HTR-8/SVneo (cell line): ENCODE measurements at regions not wholly inside any gene's neighbourhood (a gene's known extent, or its start where the extent isn't known, plus 50 kb on each side); places are given as distances from the start of the nearest gene placed in this dataset.

Experiments
- DNase-seq: peaks from one replicate; pipeline ENCODE4 v3.0.0; 2011; ENCODE audit warnings: low spot score, mixed read lengths; ENCODE audit not compliant: insufficient read length
- FAIRE-seq: peaks from 2 replicates; lab custom pipeline; 2011; peaks lifted over from hg19 to GRCh38; lab: Jason Lieb, UNC

DNA sequence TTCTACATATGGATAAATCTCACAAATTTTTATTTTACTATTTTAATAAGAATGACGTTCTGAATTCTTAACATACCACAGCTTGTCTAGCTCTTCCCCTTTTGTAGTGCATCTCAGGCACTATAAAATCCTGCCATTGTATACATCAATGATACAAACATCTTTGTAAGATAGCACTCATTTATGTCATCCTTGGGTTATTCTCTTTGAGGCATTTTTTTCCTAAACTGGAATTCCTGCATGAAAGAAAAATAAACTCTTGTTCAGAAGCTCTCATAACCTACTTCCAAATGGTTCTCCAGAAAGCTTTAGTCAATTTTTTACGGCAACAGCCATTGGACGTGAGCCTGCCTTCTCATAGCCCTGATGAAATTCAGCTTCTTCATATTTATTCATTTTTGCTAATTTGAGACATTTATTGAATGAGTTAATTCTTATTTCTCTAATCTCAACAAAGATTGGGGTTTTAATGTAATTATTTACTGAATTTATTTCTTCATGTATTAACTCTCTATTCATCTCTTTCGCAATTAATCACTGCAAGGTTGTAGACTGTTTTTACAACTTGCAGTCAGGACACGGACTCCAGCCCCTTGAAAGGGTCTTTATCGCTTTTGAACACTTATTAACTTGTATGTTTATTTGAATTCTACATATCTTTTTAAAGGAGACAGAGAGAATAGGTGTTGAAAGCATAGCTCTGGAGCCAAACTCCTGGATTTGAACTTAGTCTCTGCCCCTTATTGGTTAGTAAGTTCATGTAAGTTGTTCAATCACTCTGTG, 57.6 kb upstream of the PARD3B start:
- FAIRE-seq (no peak), DNase-seq (no peak)

DNA sequence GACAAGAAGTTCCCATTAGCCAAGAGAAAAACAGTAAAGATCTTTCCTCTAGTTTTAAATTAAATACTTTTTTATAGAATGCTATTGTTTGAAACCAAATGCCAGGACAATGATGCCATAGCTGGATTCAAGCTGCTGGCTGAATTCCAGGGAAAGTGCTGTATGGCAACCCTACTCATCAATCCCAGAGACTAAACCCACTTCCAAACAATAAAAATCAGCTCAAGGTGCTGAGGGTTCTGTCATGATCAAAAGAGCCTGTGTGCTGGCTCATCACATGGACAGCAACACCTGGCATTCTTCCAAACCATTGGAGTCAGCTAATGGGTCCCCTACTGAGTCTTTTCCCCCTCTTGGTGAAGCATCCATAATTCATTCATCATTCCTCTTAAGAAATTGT, 53.7 kb upstream of the PARD3B start:
- FAIRE-seq = no peak
- DNase-seq = no peak

DNA sequence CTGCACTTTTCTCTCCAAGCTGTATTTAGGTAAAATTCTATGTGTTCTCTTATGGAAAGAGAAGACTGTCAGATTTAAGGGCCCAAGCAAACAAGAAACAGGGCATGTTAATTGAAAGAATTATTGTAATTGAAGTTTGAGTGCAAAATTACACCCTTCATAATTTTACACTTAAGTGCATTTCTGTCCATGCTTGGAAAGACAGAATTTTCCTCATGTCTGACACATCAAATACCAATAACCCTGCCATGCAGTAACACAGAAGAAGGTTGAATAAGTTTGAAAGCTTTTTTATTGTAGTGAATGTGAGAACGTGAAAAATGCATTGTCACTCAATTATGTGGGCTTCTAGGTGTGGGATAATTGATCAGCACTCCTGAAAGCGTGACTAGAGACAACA, 52.9 kb upstream of the PARD3B start:
- FAIRE-seq = no peak
- no peak for DNase-seq

DNA sequence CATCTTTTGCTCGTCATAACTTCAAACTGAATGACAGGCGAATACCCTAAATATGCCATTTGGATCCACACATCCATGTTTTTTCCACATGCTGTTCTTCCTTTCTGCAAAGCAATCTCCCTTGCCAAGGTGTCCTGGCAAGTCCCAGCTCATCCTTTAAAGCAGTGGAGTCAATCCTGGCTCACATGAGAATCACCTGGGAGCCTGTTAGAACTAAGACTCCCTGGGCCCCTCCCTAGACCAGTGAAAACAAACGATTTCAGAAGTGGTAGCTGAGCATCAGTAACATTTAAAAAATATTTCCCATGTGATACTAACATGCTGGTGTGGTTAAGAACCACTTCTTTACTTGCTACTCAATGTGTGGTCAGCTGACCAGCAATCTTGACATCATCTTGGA, 50.6 kb upstream of the PARD3B start:
- DNase-seq = no peak
- FAIRE-seq = no peak

DNA sequence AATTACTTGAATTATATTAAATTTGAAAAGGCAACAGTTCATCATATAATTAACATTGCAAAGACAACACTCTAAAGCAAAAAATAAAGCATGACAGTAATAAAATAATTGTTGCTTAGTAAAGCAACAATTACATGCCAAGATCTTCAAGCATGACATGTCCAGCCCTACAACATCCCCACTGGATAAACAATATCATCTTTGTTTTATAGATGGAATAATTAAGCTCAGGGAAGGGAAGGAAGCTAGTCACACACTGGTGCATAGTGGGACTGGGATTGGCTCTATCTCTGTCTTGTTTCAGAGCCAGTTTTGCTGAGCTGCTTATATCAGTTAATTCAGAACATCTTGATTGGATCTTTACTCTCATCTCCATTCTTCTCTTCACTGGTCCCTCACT, 49.9 kb upstream of the PARD3B start:
- no peak for DNase-seq
- no peak for FAIRE-seq
